ENCODE measurements at regions not wholly inside any gene's neighbourhood (a gene's known extent, or its start where the extent isn't known, plus 50 kb on each side); places are given as distances from the start of the nearest gene placed in this dataset.

- no peak overlapping the region for H2AFZ ChIP-seq (ENCODE audit: low read length)
- TF ChIP-seq CTCF (conservative IDR thresholded peaks at IDR 0.05) = no peak
- H3K4me1 ChIP-seq (ENCODE audit: insufficient read depth, low read length) = no peaks in the 10 kb centered on the region
- Mint-ChIP-seq H3K4me1 (no peaks in the 10 kb centered on the region), H3K27ac (no peak overlapping the region), H3K9me3 (no peaks in the 10 kb centered on the region), H3K27me3 (ENCODE audit: low read depth) (no peaks in the 10 kb centered on the region), H3K4me3 (no peak overlapping the region), H3K36me3 (ENCODE audit: insufficient read depth in 1 of 3, low read depth in 3 of 3) (no peaks in the 10 kb centered on the region)
- no peak overlapping the region for H3K14ac ChIP-seq (ENCODE audit: insufficient read depth, low read length)
- no peak overlapping the region for H4K5ac ChIP-seq (ENCODE audit: insufficient read length, low read depth, low read length)
- H3K18ac ChIP-seq (ENCODE audit: insufficient read length, low read depth, low read length) = no peak overlapping the region
- H2BK20ac ChIP-seq (ENCODE audit: low read depth, low read length, poor library complexity, severe bottlenecking) = no peak overlapping the region
- H2BK15ac ChIP-seq (ENCODE audit: low read depth, low read length) = no peak overlapping the region
- H3K4ac ChIP-seq (ENCODE audit: low read depth, low read length) = no peak overlapping the region
- H2BK120ac ChIP-seq (ENCODE audit: low read depth, low read length, poor library complexity, severe bottlenecking) = no peak overlapping the region
- no peak overlapping the region for H3K56ac ChIP-seq (ENCODE audit: insufficient read length, low read depth, low read length)
- no peaks in the 10 kb centered on the region for H3K9me3 ChIP-seq (ENCODE audit: control insufficient read depth, low read depth, low read length)
- H4K91ac ChIP-seq (ENCODE audit: insufficient read length, low read depth, low read length) = no peak overlapping the region
- no peak overlapping the region for H3T11ph ChIP-seq (ENCODE audit: low read length)
- H3K9ac ChIP-seq (ENCODE audit: extremely low read depth, insufficient read length, low read length) = no peak overlapping the region
- H2BK5ac ChIP-seq (ENCODE audit: insufficient read length, low read length) = no peak overlapping the region
- no peaks in the 10 kb centered on the region for H3K27me3 ChIP-seq (ENCODE audit: insufficient read depth, low read length)
- H4K20me1 ChIP-seq (ENCODE audit: control insufficient read depth, insufficient read depth, insufficient read length) = no peaks in the 10 kb centered on the region
- H3K79me1 ChIP-seq (ENCODE audit: insufficient read depth, low read depth, low read length, poor library complexity, severe bottlenecking) = no peaks in the 10 kb centered on the region
- H3K79me2 ChIP-seq (ENCODE audit: insufficient read depth, low read length) = no peaks in the 10 kb centered on the region
- H3K27ac ChIP-seq (ENCODE audit: insufficient read length, low read depth, low read length) = no peak overlapping the region
- no peak overlapping the region for H4K8ac ChIP-seq (replicated peaks; ENCODE audit: insufficient read length, low read depth, low read length)
- H2AK5ac ChIP-seq (ENCODE audit: insufficient read length, low read length) = no peak overlapping the region
- H3K23ac ChIP-seq (ENCODE audit: insufficient read length, low read depth, low read length) = no peak overlapping the region
- no peak for DNase-seq
- H3K4me2 ChIP-seq (ENCODE audit: insufficient read depth, insufficient read length, low read length) = no peak overlapping the region
- no peaks in the 10 kb centered on the region for H3K23me2 ChIP-seq (ENCODE audit: insufficient read length, low read depth, low read length, poor library complexity, severe bottlenecking)
- H2BK12ac ChIP-seq (ENCODE audit: insufficient read length, low read depth, low read length) = no peak overlapping the region
- WGBS (ENCODE audit: extremely low coverage, insufficient read length, low lambda C conversion rate) = no CpG with 5 or more reads among the region's 1 CpG
Observed at GRCh38 chr6:122128445-122128844, 271.0 kb upstream of the HSF2 start.

Measured in H9 (cell line).